T-helper 2 cell treated with Interferon-gamma antibody and Interleukin-4, amounts not matched to agents 100 ng/mL and 5 ng/mL, for 36 hours (primary cell): ENCODE measurements at regions not wholly inside any gene's neighbourhood (a gene's known extent, or its start where the extent isn't known, plus 50 kb on each side); places are given as distances from the start of the nearest gene placed in this dataset.
"Not testable (repeated sequence)": the region's sequence is repeated elsewhere in the genome, so short reads cannot be mapped to it uniquely, and the experiment has no call there.

Experiments used
- intact Hi-C: fragments of 100-400 bp; cut with micrococcal nuclease; formaldehyde crosslinking; loops from one replicate; pipeline ENCODE4 v1.15.1; 2023

- intact Hi-C loops: no loop called here
These were observed 106.7 kb upstream of the AHI1 start for GRCh38 chr6:135604035-135604860.

GRCh38 chr6:135605278-135605790 is 107.8 kb upstream of the AHI1 start:
- intact Hi-C loops: no loop called here

DNA sequence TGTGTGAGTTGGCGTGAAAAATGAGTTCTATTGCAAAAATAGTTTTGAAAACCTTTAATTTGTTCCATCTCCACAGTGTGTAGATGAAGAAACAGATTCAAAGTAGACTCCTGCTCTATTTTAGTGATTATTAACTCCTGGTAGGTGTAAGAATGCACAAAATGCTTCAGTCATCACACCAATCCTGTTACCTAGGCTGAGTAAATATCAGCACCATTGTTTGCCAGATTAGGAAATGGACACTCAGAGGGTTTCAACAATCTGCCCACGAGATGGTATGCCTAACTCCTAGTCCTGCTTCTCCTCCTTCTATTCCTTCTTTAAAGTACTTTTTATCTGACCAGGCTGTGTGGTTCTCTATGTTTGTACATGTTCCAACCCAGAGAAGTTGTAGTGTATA is 108.9 kb upstream of the AHI1 start:
- intact Hi-C loops: no loop called here

DNA sequence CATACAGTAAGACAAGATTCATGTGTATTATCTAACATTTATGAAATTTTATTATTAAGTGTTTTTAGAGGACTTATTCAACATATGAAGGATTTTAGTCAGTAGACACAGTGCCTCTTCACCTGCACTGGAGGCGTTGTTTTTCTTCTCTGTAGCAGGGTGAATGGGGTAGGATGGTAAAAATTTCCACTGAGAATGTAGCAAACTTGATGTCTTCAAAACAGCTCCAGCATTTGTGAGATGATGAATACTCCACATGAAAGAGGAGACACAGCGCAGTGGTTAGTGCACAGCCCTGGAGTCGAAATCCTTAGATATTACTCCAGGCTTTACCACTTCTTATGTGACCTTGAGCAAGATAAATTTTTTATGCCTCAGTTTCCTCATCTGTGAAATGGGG is 110.5 kb upstream of the AHI1 start:
- intact Hi-C loops: no loop called here

DNA sequence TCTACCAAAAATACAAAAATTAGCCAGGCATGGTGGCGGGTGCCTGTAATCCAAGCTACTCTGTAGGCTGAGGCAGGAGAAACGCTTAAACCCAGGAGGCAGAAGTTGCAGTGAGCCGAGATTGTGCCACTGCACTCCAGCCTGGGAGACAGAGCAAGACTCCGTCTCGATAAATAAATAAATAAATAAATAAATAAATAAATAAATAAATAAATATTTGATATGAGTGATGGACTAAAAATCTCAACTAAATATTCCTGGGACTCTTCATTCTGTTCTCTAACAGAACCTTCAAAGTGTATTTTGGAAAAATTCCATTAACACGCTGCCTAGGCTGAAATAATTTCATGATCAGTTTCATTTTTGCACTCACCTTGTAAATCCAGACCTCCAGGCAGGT is 112.7 kb upstream of the AHI1 start:
- intact Hi-C loops: not testable (repeated sequence)

DNA sequence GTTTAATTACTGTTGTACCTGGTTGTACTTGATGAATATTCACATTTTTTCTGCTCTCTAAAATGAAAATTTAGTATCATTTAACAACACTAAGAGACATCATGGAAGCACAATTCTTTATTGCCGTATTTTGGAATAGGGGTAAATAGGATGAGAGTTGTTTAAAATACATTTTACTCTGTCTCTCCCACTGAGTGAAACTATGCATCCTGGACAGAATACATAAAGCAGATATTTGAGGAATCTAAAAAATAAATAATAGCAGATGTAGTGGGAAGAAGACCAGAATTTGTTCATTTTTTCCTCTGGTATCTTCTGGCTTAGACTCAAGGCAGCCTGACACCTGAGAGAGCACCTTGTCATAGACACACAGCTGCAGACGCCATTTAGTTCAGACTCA is 119.1 kb upstream of the AHI1 start:
- intact Hi-C loops: no loop called here

DNA sequence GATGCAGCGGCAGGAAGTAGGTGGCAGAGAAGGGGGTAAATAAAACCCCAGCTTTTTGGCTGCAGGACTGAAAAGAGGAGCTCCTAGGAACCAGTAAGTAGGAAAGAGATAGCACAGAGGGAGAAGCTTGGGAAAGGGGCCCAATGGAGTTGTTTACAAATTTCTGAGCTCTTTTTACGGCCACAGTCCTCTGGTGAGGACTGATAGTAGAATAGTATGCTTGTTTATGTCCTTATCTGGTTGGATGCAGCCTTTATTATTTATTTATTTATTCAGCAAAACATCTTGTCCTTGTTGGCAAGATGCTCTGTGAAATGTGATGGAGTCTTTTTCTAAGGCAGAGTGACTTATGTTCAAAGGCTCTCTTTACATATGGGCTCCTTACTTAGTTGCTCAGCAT is 119.7 kb upstream of the AHI1 start:
- intact Hi-C loops: no loop called here

DNA sequence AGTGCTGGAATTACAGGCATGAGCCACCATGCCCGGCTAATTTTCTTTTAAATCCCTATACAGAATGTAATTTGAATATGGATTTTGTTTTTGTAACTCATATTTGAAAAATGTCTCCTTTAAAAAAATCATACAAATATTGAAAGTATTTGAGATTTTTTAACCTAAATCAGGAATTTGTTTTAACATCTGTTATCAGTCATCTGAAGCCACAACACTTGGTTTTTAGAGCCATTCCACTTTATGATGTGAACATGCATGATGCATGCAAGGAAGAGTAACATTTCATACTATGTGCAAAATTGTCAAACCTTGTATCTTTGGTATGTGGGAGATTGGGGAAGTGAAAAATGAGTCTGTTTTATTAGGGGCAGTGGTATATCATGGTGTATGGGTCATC is 124.5 kb upstream of the AHI1 start:
- intact Hi-C loops: no loop called here

DNA sequence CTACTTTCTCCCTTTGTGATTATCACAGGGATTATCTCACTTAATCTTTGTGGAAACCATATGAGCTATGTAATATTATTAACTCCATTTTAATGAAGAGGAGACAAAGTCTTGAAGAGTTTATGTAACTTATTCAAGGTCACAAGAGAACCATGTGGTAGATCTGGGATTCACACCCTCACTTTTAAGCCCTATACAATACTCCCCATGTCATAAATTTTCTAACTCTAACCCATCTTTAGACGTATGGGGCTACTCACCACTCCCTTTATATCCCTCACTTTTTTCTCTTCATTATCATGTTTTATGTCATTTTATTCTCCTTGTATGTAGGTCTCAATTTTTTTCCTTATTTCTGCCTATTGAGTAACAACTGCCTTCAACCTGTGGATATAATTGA is 126.4 kb upstream of the AHI1 start:
- intact Hi-C loops: loop anchor here (1.0 to 2.0 kb wide), 6 partner anchors 17 to 256 kb away; no protein-coding TSS in a partner anchor

- intact Hi-C loops: loop anchor here (1.0 to 2.0 kb wide), 6 partner anchors 16 to 256 kb away; no protein-coding TSS in a partner anchor
These were observed 127.1 kb upstream of the AHI1 start for GRCh38 chr6:135624402-135625295.

- intact Hi-C loops: not testable (repeated sequence)
These were observed 128.5 kb upstream of the AHI1 start for GRCh38 chr6:135626001-135626400.

DNA sequence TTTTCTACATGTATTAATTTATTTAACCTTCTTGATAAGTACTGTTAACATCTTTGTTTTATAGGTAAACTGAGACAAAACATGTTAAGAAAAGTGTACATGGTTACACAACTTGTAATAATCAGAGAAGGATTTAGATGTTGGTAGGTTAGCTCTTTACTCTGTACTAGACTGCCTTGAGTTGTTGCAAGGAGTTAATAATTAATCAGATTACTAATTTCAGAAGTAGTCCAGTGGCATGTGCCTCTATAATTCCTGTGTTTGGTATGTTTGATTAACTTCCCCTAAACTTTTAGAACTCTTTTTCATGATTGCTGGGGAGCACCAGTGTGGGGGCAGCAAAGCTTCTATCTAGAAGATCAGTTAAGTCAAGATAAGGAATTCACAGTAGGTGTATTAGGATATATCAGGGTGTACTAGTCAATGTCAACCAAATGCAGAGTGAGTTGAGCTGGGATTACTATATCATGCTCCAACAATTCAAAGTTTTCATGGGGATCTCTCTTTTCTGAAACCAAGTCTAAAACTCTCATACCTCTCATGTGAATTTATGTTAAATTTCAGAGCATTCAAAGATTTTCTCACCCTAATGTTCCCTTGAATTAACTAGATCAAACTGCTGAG is 129.7 kb upstream of the AHI1 start:
- intact Hi-C loops: no loop called here

DNA sequence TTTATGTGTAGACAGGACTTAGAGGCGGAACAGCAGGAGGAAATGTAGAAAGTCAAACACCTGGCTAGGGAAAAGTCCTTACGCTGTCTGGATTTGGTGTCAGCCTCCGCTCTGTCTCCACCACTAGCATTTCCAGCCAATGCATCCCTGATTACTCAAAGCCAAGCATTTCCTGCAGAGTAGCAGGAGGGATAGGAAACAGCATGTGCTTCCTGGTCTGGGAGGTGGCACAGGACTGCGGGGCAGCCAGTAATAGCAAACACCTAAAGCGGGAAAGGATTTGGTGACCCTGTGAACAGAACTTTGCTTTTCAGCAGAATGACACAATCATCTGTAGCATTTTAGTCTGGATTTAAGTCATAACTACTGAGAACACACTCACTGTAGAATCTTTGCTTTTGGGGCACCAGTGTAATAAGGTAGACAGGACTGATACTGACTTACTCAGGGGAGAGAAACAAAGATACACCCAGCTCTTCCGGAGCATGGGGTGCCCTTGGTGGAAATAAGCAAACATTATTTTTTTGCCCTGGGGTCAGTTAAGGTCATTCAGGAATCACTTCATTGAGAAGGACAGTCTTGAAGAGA is 133.3 kb upstream of the AHI1 start:
- intact Hi-C loops: no loop called here

GRCh38 chr6:135631821-135632220 is 134.3 kb upstream of the AHI1 start:
- intact Hi-C loops: no loop called here

DNA sequence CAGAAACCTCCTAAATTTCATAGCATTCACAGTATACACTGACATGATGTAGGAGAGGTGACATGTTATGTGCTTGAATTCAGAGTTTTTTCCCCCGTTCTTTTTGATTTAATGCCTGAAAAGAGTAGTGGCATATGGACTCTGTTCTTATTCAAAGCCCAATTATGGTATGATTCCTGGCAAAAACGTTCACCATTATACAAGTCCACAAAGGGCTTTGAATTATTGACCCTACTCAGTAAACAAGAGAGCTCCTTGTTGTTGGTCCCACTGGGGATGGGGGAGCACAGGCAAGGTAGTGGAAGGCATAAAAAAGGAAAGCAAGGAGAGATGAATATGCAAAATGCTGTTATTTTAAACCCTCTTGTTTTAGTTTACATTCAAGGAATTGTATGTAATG is 136.0 kb upstream of the AHI1 start:
- intact Hi-C loops: no loop called here

GRCh38 chr6:135637701-135638100 is 140.2 kb upstream of the AHI1 start:
- intact Hi-C loops: no loop called here

GRCh38 chr6:135638108-135638507 is 140.6 kb upstream of the AHI1 start:
- intact Hi-C loops: no loop called here

DNA sequence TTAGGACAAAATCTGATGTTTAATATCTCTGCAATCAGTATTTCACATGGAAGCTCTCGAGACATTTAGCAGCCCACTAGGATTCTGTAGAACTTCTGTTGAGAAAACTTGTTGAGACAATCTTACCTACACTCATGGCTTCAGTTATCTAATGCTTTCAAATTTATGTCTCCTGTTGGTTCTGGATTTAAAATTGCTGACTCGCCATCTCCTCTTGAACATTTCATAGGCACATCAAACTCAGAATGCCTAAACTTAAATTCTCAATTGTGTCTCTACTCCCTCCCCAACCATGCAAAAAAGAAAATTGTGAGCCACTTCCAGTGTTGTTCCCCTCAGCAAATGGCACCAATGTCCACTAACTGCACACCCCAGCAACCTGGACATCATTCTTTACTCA is 142.5 kb upstream of the AHI1 start:
- intact Hi-C loops: loop anchor here (2.0 kb wide), 1 partner anchor 15 kb away; no protein-coding TSS in a partner anchor

DNA sequence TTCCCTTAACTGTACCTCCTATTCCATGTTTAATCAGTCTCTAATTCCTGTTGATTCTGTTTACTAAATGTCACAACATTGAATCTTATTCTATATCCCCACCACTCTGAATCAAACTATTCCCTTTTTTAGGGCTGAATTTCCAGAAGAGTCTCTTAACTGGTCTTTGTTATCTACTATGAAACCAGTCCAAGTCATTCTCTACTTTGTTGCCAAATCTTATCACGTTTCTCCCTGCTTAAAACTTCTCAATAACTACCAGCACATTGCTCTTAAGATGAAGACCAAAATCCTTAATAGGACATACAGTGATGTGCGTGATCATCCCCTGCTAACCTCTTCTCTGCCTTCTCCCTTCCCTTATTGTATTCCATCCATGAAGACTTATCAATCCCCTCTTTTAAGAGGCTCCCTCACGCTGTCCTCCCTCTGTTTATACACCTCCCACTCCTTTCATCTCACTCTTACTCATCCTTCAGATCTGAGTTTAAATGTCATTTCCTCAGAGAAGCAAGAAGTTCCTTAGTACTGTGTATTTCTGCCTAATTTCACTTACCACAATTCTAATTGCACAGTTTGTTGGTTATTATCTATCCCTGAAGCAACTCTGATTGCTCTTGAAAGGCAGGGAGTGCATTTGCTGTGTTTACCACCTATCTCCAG is 143.0 kb upstream of the AHI1 start:
- intact Hi-C loops: loop anchor here (2.0 kb wide), 1 partner anchor 16 kb away; no protein-coding TSS in a partner anchor

GRCh38 chr6:135642912-135643311 is 145.4 kb upstream of the AHI1 start:
- intact Hi-C loops: no loop called here

DNA sequence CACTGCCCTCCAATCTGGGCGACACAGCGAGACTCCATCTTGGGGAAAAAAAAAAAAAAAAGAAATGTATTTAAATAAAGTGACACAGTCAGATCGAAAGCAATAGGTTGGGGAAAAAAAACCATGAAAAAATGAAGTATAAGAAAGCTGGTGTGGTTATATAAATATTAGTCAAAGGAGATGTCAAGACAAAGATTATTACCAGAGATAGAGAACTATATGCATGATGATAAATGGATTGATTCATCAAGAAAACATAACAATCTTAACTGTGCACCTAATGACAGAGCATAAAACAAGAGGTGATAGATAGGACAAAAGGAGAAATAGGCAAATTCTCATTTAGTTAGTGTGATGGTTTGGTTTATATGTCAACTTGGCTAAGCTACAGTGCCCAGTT is 146.9 kb upstream of the AHI1 start:
- intact Hi-C loops: no loop called here
